GDM1 (cell line): ENCODE measurements at regions not wholly inside any gene's neighbourhood (a gene's known extent, or its start where the extent isn't known, plus 50 kb on each side); places are given as distances from the start of the nearest gene placed in this dataset.

Source experiments
- DNase-seq: peaks from one replicate; lab custom pipeline; 2025; lab: John Stamatoyannopoulos, UW

GRCh38 chr1:2971101-2971501 is 50.2 kb upstream of the ACTRT2 start:
- DNase-seq = no peak
